A549 (cell line): ENCODE measurements at regions not wholly inside any gene's neighbourhood (a gene's known extent, or its start where the extent isn't known, plus 50 kb on each side); places are given as distances from the start of the nearest gene placed in this dataset.

Experiments
- ATAC-seq, 2 experiments: fragments of 200-7000 bp in 1 of 2; fragments of >200 bp in 1 of 2; cut with Nextera tagmentation in 1 of 2; cut with Tn5 transposase in 1 of 2; 3 replicates each; pipeline versions ENCODE4 v1.8.0 to v1.9.1; 2018 to 2020; ENCODE audit warnings: mild to moderate bottlenecking in 1 of 2, moderate library complexity in 1 of 2
- CTCF ChIA-PET: fragments of 300-600 bp; sonication (Branson Sonifier 250); formaldehyde crosslinking; extraction: SDS; loops from one replicate; lab custom pipeline; 2021; ENCODE audit warnings: antibody characterized with exemption, inconsistent platforms; lab: Yijun Ruan, JAX
- POLR2A ChIA-PET: fragments of 350-600 bp; formaldehyde crosslinking; extraction: SDS; loops from one replicate; lab custom pipeline; 2021; ENCODE audit warnings: antibody characterized with exemption, inconsistent platforms; lab: Yijun Ruan, JAX
- DNase-seq, 2 experiments: peaks; one replicate each; pipeline versions ENCODE4 v3.0.0 to v3.0.0-alpha.2; 2011 to 2016; ENCODE audit warnings: low read depth in 1 of 2, low spot score in 1 of 2
- FAIRE-seq: peaks from 2 replicates; lab custom pipeline; 2011; peaks lifted over from hg19 to GRCh38; lab: Jason Lieb, UNC
- H3K27ac ChIP-seq, 2 experiments: fragments of >200 bp; sonication (Bioruptor Twin); formaldehyde crosslinking; 3 replicates each; pipeline ENCODE4 v1.5.1; 2016 to 2017
- H3K4me1 ChIP-seq: fragments of >200 bp; sonication (Bioruptor Twin); formaldehyde crosslinking; 3 replicates; pipeline ENCODE4 v1.6.1; 2016
- H3K4me2 ChIP-seq: fragments of >200 bp; sonication (Bioruptor Twin); formaldehyde crosslinking; 3 replicates; pipeline ENCODE4 v1.6.1; 2016
- H3K4me3 ChIP-seq: fragments of >200 bp; sonication (Bioruptor Twin); formaldehyde crosslinking; 3 replicates; pipeline ENCODE4 v1.5.1; 2016
- H3K9me3 ChIP-seq: fragments of >200 bp; sonication (Bioruptor Twin); formaldehyde crosslinking; 3 replicates; pipeline ENCODE4 v1.6.1; 2016
- CBX2 ChIP-seq: fragments of 200-600 bp; sonication (generic); IDR thresholded peaks from 2 replicates; pipeline ENCODE4 v1.6.1; 2016; ENCODE audit warnings: low read depth, mild to moderate bottlenecking, borderline replicate concordance
- CBX8 ChIP-seq: fragments of 200-600 bp; sonication (generic); IDR thresholded peaks from 2 replicates; pipeline ENCODE4 v1.6.1; 2016
- CHD4 ChIP-seq: fragments of 200-600 bp; sonication (generic); IDR thresholded peaks from 2 replicates; pipeline ENCODE4 v1.6.1; 2016; ENCODE audit warnings: antibody characterized with exemption, mild to moderate bottlenecking, borderline replicate concordance
- E2F6 ChIP-seq: IDR thresholded peaks from 2 replicates; pipeline ENCODE4 v1.6.1; 2012; ENCODE audit warnings: low read depth, borderline replicate concordance
- EHMT2 ChIP-seq: fragments of 200-600 bp; sonication (generic); IDR thresholded peaks from 2 replicates; pipeline ENCODE4 v1.6.1; 2016; ENCODE audit warnings: antibody characterized with exemption, low read depth, mild to moderate bottlenecking, moderate library complexity
- ELK1 ChIP-seq: fragments of 150-350 bp; IDR thresholded peaks from 2 replicates; pipeline ENCODE4 v1.6.1; 2014; ENCODE audit warnings: low read depth, mild to moderate bottlenecking, low read length
- ESRRA ChIP-seq: fragments of 150-350 bp; IDR thresholded peaks from 2 replicates; pipeline ENCODE4 v1.6.1; 2014; ENCODE audit warnings: mild to moderate bottlenecking, low read length, borderline replicate concordance
- FOSB ChIP-seq: fragments of 250-450 bp; sonication (Bioruptor Pico); IDR thresholded peaks from 2 replicates; pipeline ENCODE4 v1.5.0; 2020; ENCODE audit warnings: mild to moderate bottlenecking, moderate library complexity
- FOSL2 ChIP-seq, 2 experiments: fragments of 450-650 bp in 1 of 2; fragments of >200 bp in 1 of 2; sonication (Bioruptor Twin) in 1 of 2; formaldehyde crosslinking; IDR thresholded peaks; 2 replicates each; pipeline versions ENCODE4 v1.5.0 to v1.6.1; 2016 to 2020; ENCODE audit warnings: mild to moderate bottlenecking in 1 of 2, moderate library complexity in 1 of 2
- FOXS1 ChIP-seq: fragments of 250-450 bp; sonication (Bioruptor Pico); IDR thresholded peaks from 2 replicates; pipeline ENCODE4 v1.5.0; 2020; ENCODE audit warnings: mild to moderate bottlenecking, moderate library complexity
- HES2 ChIP-seq: fragments of >200 bp; sonication (Bioruptor Twin); formaldehyde crosslinking; IDR thresholded peaks from 2 replicates; pipeline ENCODE4 v1.6.1; 2016
- HOXA7 ChIP-seq: fragments of 250-450 bp; sonication (Bioruptor Pico); IDR thresholded peaks from 2 replicates; pipeline ENCODE4 v1.5.0; 2020; ENCODE audit warnings: mild to moderate bottlenecking, moderate library complexity
- HOXB13 ChIP-seq: fragments of 250-450 bp; sonication (Bioruptor Pico); IDR thresholded peaks from 2 replicates; pipeline ENCODE4 v1.5.0; 2020; ENCODE audit warnings: low read depth, mild to moderate bottlenecking, moderate library complexity
- HOXB5 ChIP-seq: fragments of 250-450 bp; sonication (Bioruptor Pico); IDR thresholded peaks from 2 replicates; pipeline ENCODE4 v1.5.0; 2020; ENCODE audit warnings: mild to moderate bottlenecking, moderate library complexity
- JUNB ChIP-seq: fragments of >200 bp; sonication (Bioruptor Twin); formaldehyde crosslinking; IDR thresholded peaks from 2 replicates; pipeline ENCODE4 v1.6.1; 2016
- KDM1A ChIP-seq: fragments of 200-600 bp; sonication (generic); IDR thresholded peaks from 2 replicates; pipeline ENCODE4 v1.6.1; 2016; ENCODE audit warnings: low read depth, mild to moderate bottlenecking
- KDM5A ChIP-seq: fragments of 200-600 bp; sonication (generic); IDR thresholded peaks from 2 replicates; pipeline ENCODE4 v1.6.1; 2016; ENCODE audit warnings: antibody characterized with exemption, mild to moderate bottlenecking
- MAFK ChIP-seq: fragments of 450-650 bp; IDR thresholded peaks from 2 replicates; pipeline ENCODE4 v1.6.1; 2014; ENCODE audit not compliant: partially characterized antibody
- MAX ChIP-seq: IDR thresholded peaks from 2 replicates; pipeline ENCODE4 v1.6.1; 2012
- MYC ChIP-seq: IDR thresholded peaks from 2 replicates; pipeline ENCODE4 v1.6.1; 2012; ENCODE audit warnings: mild to moderate bottlenecking, inconsistent platforms, low read length, improper control_type of control experiment, borderline replicate concordance
- NFE2L2 ChIP-seq: fragments of 150-350 bp; conservative IDR thresholded peaks from 2 replicates; pipeline ENCODE4 v1.6.1; 2014; ENCODE audit warnings: low read length
- PHF8 ChIP-seq: fragments of 200-600 bp; sonication (generic); IDR thresholded peaks from 2 replicates; pipeline ENCODE4 v1.6.1; 2016; ENCODE audit warnings: low read depth, mild to moderate bottlenecking, antibody characterized with exemption, moderate library complexity, borderline replicate concordance
- POLR2A ChIP-seq: IDR thresholded peaks from 2 replicates; pipeline ENCODE4 v1.6.1; 2012; ENCODE audit warnings: mild to moderate bottlenecking, low read length
- RCOR1 ChIP-seq: fragments of 150-350 bp; IDR thresholded peaks from 2 replicates; pipeline ENCODE4 v1.6.1; 2014; ENCODE audit warnings: antibody characterized with exemption, low read length, low read depth
- SMC3 ChIP-seq: fragments of >200 bp; sonication (Bioruptor Twin); formaldehyde crosslinking; IDR thresholded peaks from 3 replicates; pipeline ENCODE4 v1.6.1; 2018; ENCODE audit warnings: inconsistent platforms
- TP53 ChIP-seq: fragments of 250-450 bp; sonication (Bioruptor Pico); IDR thresholded peaks from 2 replicates; pipeline ENCODE4 v1.5.0; 2021; ENCODE audit warnings: mild to moderate bottlenecking, moderate library complexity
- ZC3H11A ChIP-seq: fragments of 450-650 bp; IDR thresholded peaks from 2 replicates; pipeline ENCODE4 v1.6.1; 2014; ENCODE audit warnings: antibody characterized with exemption, mild to moderate bottlenecking
- ZSCAN20 ChIP-seq: fragments of 250-450 bp; sonication (Bioruptor Pico); IDR thresholded peaks from 2 replicates; pipeline ENCODE4 v1.8.0; 2022; ENCODE audit warnings: mild to moderate bottlenecking, moderate library complexity
- WGBS: methylation state at CpG from one replicate; pipeline ENCODE4 v1.1.6; 2017; ENCODE audit errors: missing lambda C conversion rate; 5-methylcytosine and 5-hydroxymethylcytosine counted together

GRCh38 chr13:55705971-55706370 is 1434.7 kb upstream of the PRR20A start:
- ATAC-seq (no peak), FAIRE-seq (no peak), DNase-seq (no peak)
- 8% methylated on average over 3 of the region's 3 CpGs for WGBS
- Histone ChIP-seq H3K4me3 (no peak overlapping the region), H3K27ac (no peak overlapping the region), H3K4me1 (no peaks in the 10 kb centered on the region), H3K4me2 (no peak overlapping the region), H3K9me3 (no peaks in the 10 kb centered on the region)
- ChIA-PET CTCF (no interaction called here), POLR2A (no interaction called here)
- TF ChIP-seq MYC: no peak
- TF ChIP-seq JUNB: no peak
- no peak for TF ChIP-seq ZC3H11A
- no peak for TF ChIP-seq POLR2A
- TF ChIP-seq HOXB5 (CRISPR knock-in tag): no peak
- no peak for TF ChIP-seq MAX
- TF ChIP-seq HES2: no peak
- no peak for TF ChIP-seq KDM1A
- TF ChIP-seq ESRRA: no peak
- TF ChIP-seq RCOR1: no peak
- no peak for TF ChIP-seq ELK1
- TF ChIP-seq FOSL2 (IDR thresholded peaks at IDR 0.05): no peak
- TF ChIP-seq FOSL2 (CRISPR knock-in tag; IDR thresholded peaks at IDR 0.05): no peak
- TF ChIP-seq SMC3: no peak
- TF ChIP-seq, all 56 proteins: peak for 0

GRCh38 chr13:55714120-55714519 is 1426.6 kb upstream of the PRR20A start:
- CTCF ChIA-PET: no interaction called here
- Histone ChIP-seq H3K4me3 (no peak overlapping the region), H3K9me3 (no peaks in the 10 kb centered on the region), H3K4me2 (no peak overlapping the region), H3K27ac (no peak overlapping the region), H3K4me1 (no peaks in the 10 kb centered on the region)
- TF ChIP-seq MAFK: peak; percentile 44
- TF ChIP-seq HOXA7 (CRISPR knock-in tag): no peak
- no peak for ATAC-seq
- no peak for FAIRE-seq
- POLR2A ChIA-PET: no interaction called here
- DNase-seq: no peak

- Histone ChIP-seq H3K4me1 (no peaks in the 10 kb centered on the region), H3K9me3 (no peaks in the 10 kb centered on the region), H3K4me2 (no peak overlapping the region), H3K27ac (no peak overlapping the region), H3K4me3 (no peak overlapping the region)
- CTCF ChIA-PET: no interaction called here
- ATAC-seq (no peak), FAIRE-seq (no peak), DNase-seq (no peak)
- no peak for TF ChIP-seq FOSB (CRISPR knock-in tag)
- no peak for TF ChIP-seq ESRRA
- no peak for TF ChIP-seq CBX2
- TF ChIP-seq CBX8: no peak
- no peak for TF ChIP-seq TP53 (CRISPR knock-in tag)
- no peak for TF ChIP-seq E2F6
- TF ChIP-seq FOXS1: no peak
- TF ChIP-seq NFE2L2: no peak
- no peak for TF ChIP-seq HOXB13
- no peak for TF ChIP-seq CHD4
- TF ChIP-seq PHF8: no peak
- no peak for TF ChIP-seq HOXB5 (CRISPR knock-in tag)
- no peak for TF ChIP-seq FOSL2 (IDR thresholded peaks at IDR 0.05)
- TF ChIP-seq FOSL2 (CRISPR knock-in tag; IDR thresholded peaks at IDR 0.05): no peak
- TF ChIP-seq KDM5A: no peak
- no peak for TF ChIP-seq EHMT2
- no peak for TF ChIP-seq MAX
- no peak for TF ChIP-seq ZSCAN20 (CRISPR knock-in tag)
- 30% methylated on average over 5 of the region's 5 CpGs for WGBS
- POLR2A ChIA-PET: no interaction called here
These were observed 1413.0 kb upstream of the PRR20A start for GRCh38 chr13:55727683-55728082.
